Activated CD8-positive, alpha-beta memory T cell treated with anti-CD3 and anti-CD28 coated beads for 4 hours (primary cell): ENCODE measurements at regions not wholly inside any gene's neighbourhood (a gene's known extent, or its start where the extent isn't known, plus 50 kb on each side); places are given as distances from the start of the nearest gene placed in this dataset.
"Not testable (repeated sequence)": the region's sequence is repeated elsewhere in the genome, so short reads cannot be mapped to it uniquely, and the experiment has no call there.

Source experiments
- DNase-seq, 2 donors: peaks; one replicate each; pipeline ENCODE4 v3.0.0-alpha.2; 2020; ENCODE audit warnings: low read depth in 2 of 2

GRCh38 chr2:146697307-146697706 is 1147.5 kb upstream of the ACVR2A start:
- DNase-seq = no peak

- DNase-seq = not testable (repeated sequence)
Measured at GRCh38 chr2:146696787-146697186, 1148.0 kb upstream of the ACVR2A start.

- no peak for DNase-seq
Measured at GRCh38 chr2:146681991-146682390, 1162.8 kb upstream of the ACVR2A start.

GRCh38 chr2:146678516-146678915 is 1166.3 kb upstream of the ACVR2A start:
- no peak for DNase-seq

GRCh38 chr2:146677280-146677679 is 1167.5 kb upstream of the ACVR2A start:
- no peak for DNase-seq

GRCh38 chr2:146669735-146670134 is 1175.1 kb upstream of the ACVR2A start:
- no peak for DNase-seq

GRCh38 chr2:146666340-146666739 is 1178.5 kb upstream of the ACVR2A start:
- no peak for DNase-seq

GRCh38 chr2:146665800-146666199 is 1179.0 kb upstream of the ACVR2A start:
- DNase-seq = no peak

GRCh38 chr2:146661473-146662096 is 1183.2 kb upstream of the ACVR2A start:
- DNase-seq = no peak

GRCh38 chr2:146659976-146660375 is 1184.9 kb upstream of the ACVR2A start:
- no peak for DNase-seq

- DNase-seq = no peak
Measured at GRCh38 chr2:146652311-146652710, 1192.5 kb upstream of the ACVR2A start.

GRCh38 chr2:146651361-146651760 is 1193.5 kb upstream of the ACVR2A start:
- no peak for DNase-seq

- no peak for DNase-seq
Measured at GRCh38 chr2:146642066-146642465, 1202.8 kb upstream of the ACVR2A start.

GRCh38 chr2:146634230-146635097 is 1210.4 kb upstream of the ACVR2A start:
- no peak for DNase-seq

GRCh38 chr2:146633159-146633558 is 1211.7 kb upstream of the ACVR2A start:
- no peak for DNase-seq

GRCh38 chr2:146632707-146633106 is 1212.1 kb upstream of the ACVR2A start:
- no peak for DNase-seq

- DNase-seq = no peak
Measured at GRCh38 chr2:146624430-146625160, 1220.2 kb upstream of the ACVR2A start.

GRCh38 chr2:146623771-146624170 is 1221.1 kb upstream of the ACVR2A start:
- no peak for DNase-seq

GRCh38 chr2:146621656-146622055 is 1223.2 kb upstream of the ACVR2A start:
- DNase-seq = no peak

- DNase-seq = no peak
Measured at GRCh38 chr2:146615778-146616177, 1229.1 kb upstream of the ACVR2A start.

GRCh38 chr2:146608490-146608889 is 1236.3 kb upstream of the ACVR2A start:
- no peak for DNase-seq

- DNase-seq = no peak
Measured at GRCh38 chr2:146604521-146604920, 1240.3 kb upstream of the ACVR2A start.

GRCh38 chr2:146602856-146603255 is 1242.0 kb upstream of the ACVR2A start:
- DNase-seq = no peak
